Fibroblast of lung (primary cell): ENCODE measurements at regions not wholly inside any gene's neighbourhood (a gene's known extent, or its start where the extent isn't known, plus 50 kb on each side); places are given as distances from the start of the nearest gene placed in this dataset.

Experiments
- DNase-seq, 2 donors: peaks; one replicate each; pipeline versions ENCODE4 v3.0.0 to v3.0.0-alpha.2; 2010; ENCODE audit warnings: low read depth in 2 of 2
- H2AFZ ChIP-seq: 2 replicates; pipeline ENCODE4 v1.5.1; 2012; ENCODE audit warnings: low read length, control low read depth, inconsistent platforms
- H3K27ac ChIP-seq: 2 replicates; pipeline ENCODE4 v1.5.1; 2011; ENCODE audit warnings: low read length, control low read depth; ENCODE audit not compliant: insufficient read depth
- H3K27me3 ChIP-seq: 2 replicates; pipeline ENCODE4 v1.5.1; 2011; ENCODE audit warnings: mild to moderate bottlenecking, low read length; ENCODE audit not compliant: control insufficient read depth, insufficient read depth
- H3K36me3 ChIP-seq: 2 replicates; pipeline ENCODE4 v1.5.1; 2011; ENCODE audit warnings: low read length; ENCODE audit not compliant: control insufficient read depth, insufficient read depth
- H3K4me1 ChIP-seq: 2 replicates; pipeline ENCODE4 v1.5.1; 2011; ENCODE audit warnings: low read length; ENCODE audit not compliant: control insufficient read depth, insufficient read depth; ENCODE audit errors: extremely low read depth
- H3K4me2 ChIP-seq: 2 replicates; pipeline ENCODE4 v1.5.1; 2011; ENCODE audit warnings: low read length, control low read depth; ENCODE audit not compliant: insufficient read depth; ENCODE audit errors: extremely low read depth
- H3K4me3 ChIP-seq, 4 experiments: fragments of 200-600 bp in 1 of 4; sonication (generic) in 1 of 4; replicated peaks in 1 of 4; 2 replicates each; pipeline ENCODE4 v1.5.1; 2011 to 2016; ENCODE audit warnings: low read length in 4 of 4, low read depth in 3 of 4, mild to moderate bottlenecking in 3 of 4, control low read depth in 2 of 4, inconsistent platforms in 1 of 4, mixed read lengths in 1 of 4; ENCODE audit not compliant: insufficient read depth in 1 of 4; ENCODE audit errors: control extremely low read depth in 1 of 4
- H3K79me2 ChIP-seq: 2 replicates; pipeline ENCODE4 v1.5.1; 2012; ENCODE audit warnings: mild to moderate bottlenecking, low read length, inconsistent platforms; ENCODE audit not compliant: control insufficient read depth, insufficient read depth
- H3K9ac ChIP-seq: 2 replicates; pipeline ENCODE4 v1.5.1; 2011; ENCODE audit warnings: mild to moderate bottlenecking, low read length, control low read depth; ENCODE audit not compliant: insufficient read depth
- H3K9me3 ChIP-seq: 2 replicates; pipeline ENCODE4 v1.5.1; 2012; ENCODE audit warnings: low read depth, low read length; ENCODE audit not compliant: control insufficient read depth, insufficient read depth
- H4K20me1 ChIP-seq: 2 replicates; pipeline ENCODE4 v1.5.1; 2011; ENCODE audit warnings: low read length; ENCODE audit not compliant: control insufficient read depth, insufficient read depth; ENCODE audit errors: extremely low read depth
- EZH2 ChIP-seq: IDR thresholded peaks from 2 replicates; pipeline ENCODE4 v1.5.1; 2012; ENCODE audit warnings: low read length, control low read depth, mild to moderate bottlenecking; ENCODE audit errors: missing control alignments
- TF ChIP-seq, protein P1 (sequence below), 2 donors: IDR thresholded peaks in 1 of 2; conservative IDR thresholded peaks in 1 of 2; 1 replicate in 1 of 2; 2 replicates in 1 of 2; pipeline ENCODE4 v1.5.1; 2011 to 2012; ENCODE audit warnings: low read length in 2 of 2, control low read depth in 1 of 2, inconsistent platforms in 1 of 2, low read depth in 1 of 2, mild to moderate bottlenecking in 1 of 2

DNA sequence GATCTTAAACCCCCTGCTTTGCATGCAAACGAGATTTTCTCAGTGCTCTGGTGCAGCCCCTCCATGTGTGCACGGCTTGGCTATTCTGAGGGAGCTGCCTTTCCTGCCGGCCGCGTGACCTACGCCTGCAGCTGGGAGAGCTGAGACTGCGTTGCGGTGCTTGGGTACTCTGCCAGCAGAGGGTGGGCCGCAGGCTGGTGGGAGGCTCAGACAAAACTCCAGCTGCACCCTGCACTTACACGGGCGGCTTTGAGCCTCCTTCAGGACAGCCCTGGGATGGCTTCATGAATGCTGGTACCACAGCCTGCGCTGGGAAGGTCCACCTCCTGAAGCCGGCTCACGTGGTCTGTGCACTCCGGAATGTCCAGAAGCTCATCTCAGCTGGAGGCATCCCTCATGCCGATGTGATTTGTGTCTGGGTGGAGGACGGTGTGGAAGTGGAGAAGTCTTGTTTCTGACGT lies 223.7 kb downstream of the DLL1 start:
- no peaks in the 10 kb centered on the region for H3K4me1 ChIP-seq
- no peaks in the 10 kb centered on the region for H3K36me3 ChIP-seq
- no peak overlapping the region for H3K4me2 ChIP-seq
- H3K4me3 ChIP-seq: no peak overlapping the region
- H2AFZ ChIP-seq: no peak overlapping the region
- no peaks in the 10 kb centered on the region for H3K27me3 ChIP-seq
- TF ChIP-seq EZH2: no peak
- TF ChIP-seq, protein P1, sequence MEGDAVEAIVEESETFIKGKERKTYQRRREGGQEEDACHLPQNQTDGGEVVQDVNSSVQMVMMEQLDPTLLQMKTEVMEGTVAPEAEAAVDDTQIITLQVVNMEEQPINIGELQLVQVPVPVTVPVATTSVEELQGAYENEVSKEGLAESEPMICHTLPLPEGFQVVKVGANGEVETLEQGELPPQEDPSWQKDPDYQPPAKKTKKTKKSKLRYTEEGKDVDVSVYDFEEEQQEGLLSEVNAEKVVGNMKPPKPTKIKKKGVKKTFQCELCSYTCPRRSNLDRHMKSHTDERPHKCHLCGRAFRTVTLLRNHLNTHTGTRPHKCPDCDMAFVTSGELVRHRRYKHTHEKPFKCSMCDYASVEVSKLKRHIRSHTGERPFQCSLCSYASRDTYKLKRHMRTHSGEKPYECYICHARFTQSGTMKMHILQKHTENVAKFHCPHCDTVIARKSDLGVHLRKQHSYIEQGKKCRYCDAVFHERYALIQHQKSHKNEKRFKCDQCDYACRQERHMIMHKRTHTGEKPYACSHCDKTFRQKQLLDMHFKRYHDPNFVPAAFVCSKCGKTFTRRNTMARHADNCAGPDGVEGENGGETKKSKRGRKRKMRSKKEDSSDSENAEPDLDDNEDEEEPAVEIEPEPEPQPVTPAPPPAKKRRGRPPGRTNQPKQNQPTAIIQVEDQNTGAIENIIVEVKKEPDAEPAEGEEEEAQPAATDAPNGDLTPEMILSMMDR (conservative IDR thresholded peaks at IDR 0.05 in 1 of 2, IDR thresholded peaks at IDR 0.05 in 1 of 2; ENCODE audit: low read depth in 1 of 2, low read length in 2 of 2): no peak
- H4K20me1 ChIP-seq: no peaks in the 10 kb centered on the region
- H3K9me3 ChIP-seq: no peaks in the 10 kb centered on the region
- DNase-seq: no peak
- H3K27ac ChIP-seq: no peak overlapping the region
- H3K79me2 ChIP-seq: no peaks in the 10 kb centered on the region
- no peak overlapping the region for H3K9ac ChIP-seq

DNA sequence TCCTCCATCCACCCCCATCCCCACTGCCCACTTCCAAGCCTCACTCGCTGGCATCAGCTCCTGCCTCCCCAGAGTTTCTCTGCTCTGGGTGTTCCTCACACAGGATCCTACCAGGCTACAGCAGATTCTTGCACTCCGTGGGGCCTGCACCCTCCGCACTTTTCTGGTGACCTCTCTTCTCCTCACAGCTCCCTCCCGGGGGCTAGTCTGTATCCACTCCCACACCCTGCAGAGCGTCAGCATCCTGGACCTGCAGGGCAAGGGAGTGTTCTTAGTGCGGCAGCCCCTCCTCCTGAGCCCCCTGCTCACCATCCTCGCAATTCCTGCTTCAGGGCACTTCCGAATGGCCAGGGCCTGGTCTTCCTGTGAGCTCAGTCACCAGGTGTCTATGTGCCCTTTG lies 224.2 kb downstream of the DLL1 start:
- no peaks in the 10 kb centered on the region for H3K9me3 ChIP-seq
- H3K79me2 ChIP-seq: no peaks in the 10 kb centered on the region

DNA sequence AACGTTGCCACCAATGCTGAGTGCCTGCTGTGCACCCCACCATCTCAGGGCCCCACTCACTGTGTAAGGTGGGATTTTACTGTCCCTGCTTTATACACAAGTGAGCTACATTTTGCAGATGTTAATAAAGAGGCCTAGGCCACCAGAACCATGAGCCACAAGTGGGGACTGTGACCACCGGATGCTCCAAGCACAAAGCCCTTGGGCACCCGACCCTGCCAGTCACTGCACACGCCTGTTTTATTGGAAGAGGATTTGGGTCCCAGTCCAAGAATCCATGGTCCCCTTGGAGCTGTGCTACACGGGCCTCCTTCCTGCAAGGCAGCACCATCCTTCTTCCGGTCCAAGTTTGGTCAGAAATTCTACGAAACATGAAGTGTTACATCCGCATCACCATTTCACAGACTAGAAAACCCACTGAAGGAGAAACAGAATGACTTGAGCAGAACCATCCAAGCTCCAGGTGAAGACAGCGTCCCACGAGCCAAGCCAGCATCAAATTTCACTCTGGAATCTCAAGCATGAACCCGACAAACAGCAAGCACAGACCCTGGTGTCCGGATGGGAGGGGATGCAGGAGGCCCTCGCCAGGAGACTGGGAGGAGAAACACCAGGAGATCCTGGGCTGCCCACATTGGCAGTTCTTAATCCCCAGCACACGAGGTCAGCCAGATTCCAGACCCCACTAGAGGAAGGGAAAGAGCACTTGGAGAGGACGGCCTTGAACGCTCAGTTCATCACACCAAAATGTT lies 226.9 kb downstream of the DLL1 start:
- no peaks in the 10 kb centered on the region for H4K20me1 ChIP-seq
- H3K9me3 ChIP-seq: no peaks in the 10 kb centered on the region
- H3K4me2 ChIP-seq: no peak overlapping the region
- no peaks in the 10 kb centered on the region for H3K36me3 ChIP-seq
- no peak for DNase-seq
- H2AFZ ChIP-seq: no peak overlapping the region
- H3K27ac ChIP-seq: no peak overlapping the region
- H3K4me3 ChIP-seq: no peak overlapping the region
- H3K9ac ChIP-seq: no peak overlapping the region
- H3K4me1 ChIP-seq: no peaks in the 10 kb centered on the region
- H3K27me3 ChIP-seq: no peaks in the 10 kb centered on the region
- H3K79me2 ChIP-seq: no peaks in the 10 kb centered on the region
- no peak for TF ChIP-seq EZH2
- TF ChIP-seq, protein P1 (conservative IDR thresholded peaks at IDR 0.05 in 1 of 2, IDR thresholded peaks at IDR 0.05 in 1 of 2; ENCODE audit: low read depth in 1 of 2, low read length in 2 of 2): no peak

More for the DNA sequence above, 224.2 kb downstream of the DLL1 start:
- TF ChIP-seq, protein P1 (conservative IDR thresholded peaks at IDR 0.05 in 1 of 2, IDR thresholded peaks at IDR 0.05 in 1 of 2; ENCODE audit: low read depth in 1 of 2, low read length in 2 of 2): no peak
- no peak for TF ChIP-seq EZH2
- H3K27me3 ChIP-seq: no peaks in the 10 kb centered on the region
- DNase-seq: no peak
- H4K20me1 ChIP-seq: no peaks in the 10 kb centered on the region
- no peak overlapping the region for H3K4me2 ChIP-seq
- H3K4me1 ChIP-seq: no peaks in the 10 kb centered on the region
- H3K4me3 ChIP-seq: no peak overlapping the region
- H2AFZ ChIP-seq: no peak overlapping the region
- H3K27ac ChIP-seq: no peak overlapping the region
- H3K9ac ChIP-seq: no peak overlapping the region
- no peaks in the 10 kb centered on the region for H3K36me3 ChIP-seq
